Colonic mucosa (tissue), 4 donors: ENCODE measurements at regions not wholly inside any gene's neighbourhood (a gene's known extent, or its start where the extent isn't known, plus 50 kb on each side); places are given as distances from the start of the nearest gene placed in this dataset.

Experiments
- DNase-seq: peaks from one replicate; pipeline ENCODE4 v3.0.0-alpha.2; 2020
- H3K27ac ChIP-seq: fragments of 200-600 bp; one replicate; pipeline ENCODE4 v1.8.0; 2021
- H3K27me3 ChIP-seq: fragments of 200-600 bp; one replicate; pipeline ENCODE4 v1.8.0; 2021
- H3K36me3 ChIP-seq: fragments of 200-600 bp; one replicate; pipeline ENCODE4 v1.8.0; 2021
- H3K4me1 ChIP-seq: fragments of 200-600 bp; one replicate; pipeline ENCODE4 v1.8.0; 2021; ENCODE audit warnings: mild to moderate bottlenecking
- H3K4me3 ChIP-seq: fragments of 200-600 bp; one replicate; pipeline ENCODE4 v1.8.0; 2021
- H3K9ac ChIP-seq, 2 donors: one replicate each; pipeline ENCODE4 v1.7.0; 2013; ENCODE audit warnings: control low read depth in 2 of 2, low read depth in 2 of 2, low read length in 2 of 2
- H3K9me3 ChIP-seq: fragments of 200-600 bp; one replicate; pipeline ENCODE4 v1.8.0; 2021
- intact Hi-C: fragments of 100-400 bp; cut with DNase I; formaldehyde crosslinking; loops from one replicate; pipeline ENCODE4 v1.14.1; 2022
- TF ChIP-seq, protein P1 (sequence below): fragments of 200-600 bp; IDR thresholded peaks from one replicate; pipeline ENCODE4 v1.8.0; 2022; ENCODE audit warnings: antibody characterized with exemption, mild to moderate bottlenecking
- donor health status: healthy.
- donor health status: DM: no; HTN: no; CAD: no.
- donor health status: DM: no; HTN: no; CAD: no.

DNA sequence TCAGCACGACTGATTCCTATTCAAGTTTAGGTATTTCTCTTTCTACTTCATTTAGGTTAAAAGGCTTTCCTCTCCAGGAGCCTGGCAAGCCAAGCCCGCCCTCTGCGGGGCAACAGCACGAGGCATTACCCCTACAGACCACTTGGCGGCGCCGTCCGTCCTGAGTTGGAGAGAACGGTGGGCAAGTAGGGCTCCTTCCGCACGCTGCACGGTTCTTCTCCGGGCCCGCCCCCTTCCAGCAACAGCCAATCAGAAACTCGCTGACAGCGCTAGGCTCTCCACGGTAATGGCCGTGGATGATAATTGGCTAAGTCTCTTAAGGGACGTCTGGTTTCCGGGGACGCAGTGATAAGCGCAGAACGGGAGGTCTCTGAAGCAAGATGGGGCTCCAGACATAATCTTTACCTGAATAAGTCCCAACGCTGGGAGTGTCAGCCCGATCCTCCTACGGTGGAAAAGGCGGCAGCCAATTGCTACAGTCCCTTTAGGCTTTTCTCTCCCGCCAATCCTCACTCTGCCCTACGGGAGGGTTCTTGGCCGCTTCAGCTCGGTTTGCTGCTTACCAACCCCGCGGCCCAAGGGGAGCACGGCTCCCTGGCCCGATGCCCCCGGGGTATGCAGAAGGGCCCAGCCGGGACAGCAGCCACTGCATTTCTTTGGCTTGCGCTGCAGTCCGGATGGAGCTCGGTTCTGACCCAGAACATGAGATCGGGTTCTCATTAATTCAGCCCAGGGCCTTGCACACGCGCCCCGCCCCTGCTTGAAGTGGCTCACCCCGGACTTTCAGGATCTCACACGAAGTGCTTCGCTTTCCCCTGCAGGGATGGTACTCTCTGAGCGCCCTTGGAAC, 206.9 kb upstream of the PKDCC start:
- peak overlapping the region; percentile 78 to 86 for H3K9ac ChIP-seq
- H3K4me1 ChIP-seq, result no peaks in the 10 kb centered on the region
- H3K27me3 ChIP-seq, result no peaks in the 10 kb centered on the region
- TF ChIP-seq, protein P1, sequence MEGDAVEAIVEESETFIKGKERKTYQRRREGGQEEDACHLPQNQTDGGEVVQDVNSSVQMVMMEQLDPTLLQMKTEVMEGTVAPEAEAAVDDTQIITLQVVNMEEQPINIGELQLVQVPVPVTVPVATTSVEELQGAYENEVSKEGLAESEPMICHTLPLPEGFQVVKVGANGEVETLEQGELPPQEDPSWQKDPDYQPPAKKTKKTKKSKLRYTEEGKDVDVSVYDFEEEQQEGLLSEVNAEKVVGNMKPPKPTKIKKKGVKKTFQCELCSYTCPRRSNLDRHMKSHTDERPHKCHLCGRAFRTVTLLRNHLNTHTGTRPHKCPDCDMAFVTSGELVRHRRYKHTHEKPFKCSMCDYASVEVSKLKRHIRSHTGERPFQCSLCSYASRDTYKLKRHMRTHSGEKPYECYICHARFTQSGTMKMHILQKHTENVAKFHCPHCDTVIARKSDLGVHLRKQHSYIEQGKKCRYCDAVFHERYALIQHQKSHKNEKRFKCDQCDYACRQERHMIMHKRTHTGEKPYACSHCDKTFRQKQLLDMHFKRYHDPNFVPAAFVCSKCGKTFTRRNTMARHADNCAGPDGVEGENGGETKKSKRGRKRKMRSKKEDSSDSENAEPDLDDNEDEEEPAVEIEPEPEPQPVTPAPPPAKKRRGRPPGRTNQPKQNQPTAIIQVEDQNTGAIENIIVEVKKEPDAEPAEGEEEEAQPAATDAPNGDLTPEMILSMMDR, result peak; percentile 98
- no peaks in the 10 kb centered on the region for H3K36me3 ChIP-seq
- H3K27ac ChIP-seq, result peak overlapping the region; percentile 75
- H3K9me3 ChIP-seq, result no peaks in the 10 kb centered on the region
- peak; percentile 98 for DNase-seq
- intact Hi-C loops, result no loop called here
- peak overlapping the region; percentile 71 for H3K4me3 ChIP-seq

- no peak overlapping the region for H3K9ac ChIP-seq
- no peak overlapping the region for H3K27ac ChIP-seq
- no peaks in the 10 kb centered on the region for H3K9me3 ChIP-seq
- no peaks in the 10 kb centered on the region for H3K36me3 ChIP-seq
- intact Hi-C loops, result no loop called here
- H3K4me1 ChIP-seq, result no peaks in the 10 kb centered on the region
- no peak for DNase-seq
- no peak overlapping the region for H3K4me3 ChIP-seq
- TF ChIP-seq, protein P1, result no peak
- H3K27me3 ChIP-seq, result no peaks in the 10 kb centered on the region
These were observed 200.9 kb upstream of the PKDCC start for GRCh38 chr2:41846962-41847361.

DNA sequence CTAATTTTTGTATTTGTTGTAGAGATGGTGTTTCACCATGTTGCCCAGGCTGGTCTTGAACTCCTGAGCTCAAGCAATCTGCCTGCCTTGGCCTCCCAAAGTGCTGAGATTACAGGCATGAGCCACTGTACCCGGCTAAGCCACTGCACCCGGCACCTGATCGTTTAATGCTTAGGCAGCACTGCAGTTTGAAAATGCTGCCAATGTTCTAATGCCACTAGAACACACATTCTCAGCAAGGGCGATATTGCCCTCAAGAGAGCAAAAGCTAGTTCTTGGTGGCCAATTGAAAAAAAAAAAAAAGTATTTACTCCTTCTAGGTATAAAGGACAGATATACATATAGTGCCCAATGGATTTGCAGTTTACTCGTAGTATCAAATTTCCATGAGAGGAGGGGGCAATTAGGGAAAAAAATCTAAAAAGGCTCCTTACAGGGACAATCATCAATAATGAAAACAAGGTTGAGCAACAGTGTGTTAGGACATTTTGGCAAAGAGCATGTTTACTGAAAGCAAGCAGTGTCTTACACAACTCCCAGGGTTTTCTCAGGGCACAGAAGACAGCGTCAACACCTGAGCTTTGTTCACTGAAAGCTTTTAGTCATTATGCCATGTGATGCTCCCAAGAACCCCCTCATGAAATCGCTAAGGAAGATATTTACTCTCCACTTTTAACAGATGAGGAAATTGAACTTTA, 199.9 kb upstream of the PKDCC start:
- TF ChIP-seq, protein P1, result no peak
- intact Hi-C loops, result no loop called here

GRCh38 chr2:41851554-41851953, 196.3 kb upstream of the PKDCC start:
- H3K27me3 ChIP-seq, result no peaks in the 10 kb centered on the region
- no peak overlapping the region for H3K9ac ChIP-seq
- no peaks in the 10 kb centered on the region for H3K4me1 ChIP-seq
- intact Hi-C loops, result loop anchor here (5.0 to 10.0 kb wide), 2 partner anchors 236 to 473 kb away; no protein-coding TSS in a partner anchor
- no peak overlapping the region for H3K27ac ChIP-seq
- no peak overlapping the region for H3K4me3 ChIP-seq
- H3K9me3 ChIP-seq, result no peaks in the 10 kb centered on the region
- TF ChIP-seq, protein P1, result no peak
- H3K36me3 ChIP-seq, result no peaks in the 10 kb centered on the region
- DNase-seq, result no peak

More for the DNA sequence above, 199.9 kb upstream of the PKDCC start:
- H3K9me3 ChIP-seq, result no peaks in the 10 kb centered on the region
- no peak overlapping the region for H3K9ac ChIP-seq
- no peak for DNase-seq
- H3K4me1 ChIP-seq, result no peaks in the 10 kb centered on the region
- no peaks in the 10 kb centered on the region for H3K36me3 ChIP-seq
- no peak overlapping the region for H3K27ac ChIP-seq
- no peaks in the 10 kb centered on the region for H3K27me3 ChIP-seq
- H3K4me3 ChIP-seq, result no peak overlapping the region

- TF ChIP-seq, protein P1, result peak; percentile 68
- H3K9ac ChIP-seq, result no peak overlapping the region
These were observed 194.2 kb upstream of the PKDCC start for GRCh38 chr2:41853427-41854191.

More at GRCh38 chr2:41853427-41854191, 194.2 kb upstream of the PKDCC start:
- H3K9me3 ChIP-seq, result no peaks in the 10 kb centered on the region
- H3K27ac ChIP-seq, result no peak overlapping the region
- no peaks in the 10 kb centered on the region for H3K27me3 ChIP-seq
- DNase-seq, result peak; percentile 69
- no peaks in the 10 kb centered on the region for H3K36me3 ChIP-seq
- no peak overlapping the region for H3K4me3 ChIP-seq
- intact Hi-C loops, result loop anchor here (5.0 to 10.0 kb wide), 2 partner anchors 234 to 471 kb away; no protein-coding TSS in a partner anchor
- no peaks in the 10 kb centered on the region for H3K4me1 ChIP-seq
